GM12874 (cell line): ENCODE measurements at regions not wholly inside any gene's neighbourhood (a gene's known extent, or its start where the extent isn't known, plus 50 kb on each side); places are given as distances from the start of the nearest gene placed in this dataset.

ENCODE experiments used
- CTCF ChIP-seq: IDR thresholded peaks from 2 replicates; pipeline ENCODE4 v1.5.1; 2011; ENCODE audit warnings: low read depth, mild to moderate bottlenecking, control low read depth, low read length, moderate library complexity; ENCODE audit not compliant: insufficient read depth

- peak; percentile 76 for TF ChIP-seq CTCF
These were observed 60.3 kb downstream of the RMI2 start for GRCh38 chr16:11405331-11406176.

- no peak for TF ChIP-seq CTCF
These were observed 60.9 kb downstream of the RMI2 start for GRCh38 chr16:11406177-11406560.

GRCh38 chr16:11407047-11407982 is 62.1 kb downstream of the RMI2 start:
- TF ChIP-seq CTCF, result peak; percentile 73

GRCh38 chr16:11408216-11408615 is 63.0 kb downstream of the RMI2 start:
- no peak for TF ChIP-seq CTCF

GRCh38 chr16:11409398-11409797 is 64.1 kb downstream of the RMI2 start:
- no peak for TF ChIP-seq CTCF

GRCh38 chr16:11410376-11411058 is 65.3 kb downstream of the RMI2 start:
- no peak for TF ChIP-seq CTCF

GRCh38 chr16:11411059-11411550 is 65.8 kb downstream of the RMI2 start:
- no peak for TF ChIP-seq CTCF
